ENCODE measurements at regions not wholly inside any gene's neighbourhood (a gene's known extent, or its start where the extent isn't known, plus 50 kb on each side); places are given as distances from the start of the nearest gene placed in this dataset.

DNA sequence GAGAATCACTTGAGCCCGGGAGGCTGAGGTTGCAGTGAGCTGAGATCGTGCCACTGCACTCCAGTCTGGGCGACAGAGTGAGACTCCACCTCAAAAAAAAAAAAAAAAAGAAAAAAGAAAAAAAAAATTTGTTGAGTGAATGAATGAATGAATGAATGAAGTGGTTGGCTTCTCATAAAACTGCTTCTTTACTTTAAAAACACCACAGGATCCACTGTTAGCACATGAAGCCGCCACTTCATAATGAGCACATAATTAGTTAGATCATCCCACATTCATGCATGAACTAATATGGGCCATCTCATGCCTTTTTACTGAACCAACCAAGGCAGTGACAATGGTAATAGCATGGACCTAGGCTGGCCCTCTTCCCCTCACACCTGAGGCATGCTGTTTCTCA, 135.0 kb upstream of the XYLT1 start:
- H3K27me3 ChIP-seq = no peaks in the 10 kb centered on the region
- no peak overlapping the region for H3K27ac ChIP-seq
- DNase-seq = no peak
- H3K9me3 ChIP-seq = no peaks in the 10 kb centered on the region
- no peak for TF ChIP-seq POLR2A (IDR thresholded peaks at IDR 0.05)
- TF ChIP-seq, protein P1, sequence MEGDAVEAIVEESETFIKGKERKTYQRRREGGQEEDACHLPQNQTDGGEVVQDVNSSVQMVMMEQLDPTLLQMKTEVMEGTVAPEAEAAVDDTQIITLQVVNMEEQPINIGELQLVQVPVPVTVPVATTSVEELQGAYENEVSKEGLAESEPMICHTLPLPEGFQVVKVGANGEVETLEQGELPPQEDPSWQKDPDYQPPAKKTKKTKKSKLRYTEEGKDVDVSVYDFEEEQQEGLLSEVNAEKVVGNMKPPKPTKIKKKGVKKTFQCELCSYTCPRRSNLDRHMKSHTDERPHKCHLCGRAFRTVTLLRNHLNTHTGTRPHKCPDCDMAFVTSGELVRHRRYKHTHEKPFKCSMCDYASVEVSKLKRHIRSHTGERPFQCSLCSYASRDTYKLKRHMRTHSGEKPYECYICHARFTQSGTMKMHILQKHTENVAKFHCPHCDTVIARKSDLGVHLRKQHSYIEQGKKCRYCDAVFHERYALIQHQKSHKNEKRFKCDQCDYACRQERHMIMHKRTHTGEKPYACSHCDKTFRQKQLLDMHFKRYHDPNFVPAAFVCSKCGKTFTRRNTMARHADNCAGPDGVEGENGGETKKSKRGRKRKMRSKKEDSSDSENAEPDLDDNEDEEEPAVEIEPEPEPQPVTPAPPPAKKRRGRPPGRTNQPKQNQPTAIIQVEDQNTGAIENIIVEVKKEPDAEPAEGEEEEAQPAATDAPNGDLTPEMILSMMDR (IDR thresholded peaks at IDR 0.05) = no peak
- no peaks in the 10 kb centered on the region for H3K36me3 ChIP-seq
- no peaks in the 10 kb centered on the region for H3K4me1 ChIP-seq
- intact Hi-C loops (cut with DNase I) = no loop called here
- no peak overlapping the region for H3K4me3 ChIP-seq (replicated peaks in 1 of 3)
- 93 to 96% methylated on average over 4 of the region's 4 CpGs for WGBS, 2 donors

DNA sequence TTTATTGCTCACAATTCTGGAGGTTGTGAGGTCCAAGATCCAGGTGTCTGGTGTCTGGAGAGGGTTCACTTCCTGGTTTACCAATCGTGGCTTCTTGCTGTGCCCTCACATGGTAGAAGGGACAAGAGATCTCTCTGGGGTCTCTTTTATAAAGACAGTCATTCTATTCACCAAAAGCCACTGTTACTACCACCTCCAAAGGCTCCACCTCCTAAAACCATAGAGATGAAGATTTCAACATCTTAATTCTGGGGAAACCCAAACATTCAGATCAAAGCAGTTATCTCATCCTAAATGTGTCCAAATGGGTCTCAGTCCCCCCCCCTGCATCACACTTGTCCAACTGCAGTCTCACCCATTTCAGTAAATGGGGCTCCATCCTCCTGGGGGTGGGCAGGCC, 132.9 kb upstream of the XYLT1 start:
- no peaks in the 10 kb centered on the region for H3K4me1 ChIP-seq
- no peak for DNase-seq
- H3K9me3 ChIP-seq = no peaks in the 10 kb centered on the region
- H3K4me3 ChIP-seq (replicated peaks in 1 of 3) = no peak overlapping the region
- no peak overlapping the region for H3K27ac ChIP-seq
- intact Hi-C loops (cut with DNase I) = no loop called here
- WGBS, 2 donors = 47 to 56% methylated on average over 1 of the region's 1 CpG
- no peaks in the 10 kb centered on the region for H3K27me3 ChIP-seq
- H3K36me3 ChIP-seq = no peaks in the 10 kb centered on the region
- TF ChIP-seq, protein P1 (IDR thresholded peaks at IDR 0.05) = no peak
- no peak for TF ChIP-seq POLR2A (IDR thresholded peaks at IDR 0.05)

DNA sequence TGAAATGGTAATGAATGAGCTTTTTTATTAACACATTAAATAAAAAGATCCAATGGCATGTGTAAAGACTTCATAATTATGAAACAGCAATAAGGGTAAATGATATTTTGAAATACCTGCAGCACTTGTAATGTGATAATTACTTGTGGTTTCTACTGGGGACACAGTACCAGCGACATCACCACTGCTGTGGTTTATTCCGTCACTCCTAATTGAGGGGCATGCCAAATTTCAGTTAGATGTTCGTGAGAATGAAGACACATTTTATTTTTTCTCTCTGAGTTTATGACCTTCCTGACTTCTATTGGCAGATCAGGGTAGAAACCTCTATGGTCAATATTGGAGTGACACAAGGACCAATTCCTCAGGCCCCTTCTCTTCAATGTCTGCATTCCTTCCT, 131.9 kb upstream of the XYLT1 start:
- no peaks in the 10 kb centered on the region for H3K4me1 ChIP-seq
- 78 to 81% methylated on average over 3 of the region's 3 CpGs for whole genome bisulfite sequencing, 2 donors
- intact Hi-C loops (cut with DNase I) = no loop called here
- no peak for DNase-seq
- peaks cover 2% of the 10 kb centered on the region for H3K9me3 ChIP-seq
- no peaks in the 10 kb centered on the region for H3K27me3 ChIP-seq
- H3K27ac ChIP-seq = no peak overlapping the region
- no peak overlapping the region for H3K4me3 ChIP-seq (replicated peaks in 1 of 3)
- no peaks in the 10 kb centered on the region for H3K36me3 ChIP-seq
- TF ChIP-seq POLR2A (IDR thresholded peaks at IDR 0.05) = no peak
- TF ChIP-seq, protein P1 (IDR thresholded peaks at IDR 0.05) = no peak

GRCh38 chr16:17598968-17599367, 128.2 kb upstream of the XYLT1 start:
- H3K36me3 ChIP-seq = no peaks in the 10 kb centered on the region
- no peak for TF ChIP-seq POLR2A (IDR thresholded peaks at IDR 0.05)
- TF ChIP-seq, protein P1 (IDR thresholded peaks at IDR 0.05) = no peak
- no peaks in the 10 kb centered on the region for H3K4me1 ChIP-seq
- peaks cover 2% of the 10 kb centered on the region for H3K9me3 ChIP-seq
- WGBS, 2 donors = 95 to 100% methylated on average over 1 of the region's 1 CpG
- no peak for DNase-seq
- no peak overlapping the region for H3K4me3 ChIP-seq (replicated peaks in 1 of 3)
- no peaks in the 10 kb centered on the region for H3K27me3 ChIP-seq
- intact Hi-C loops (cut with DNase I) = no loop called here
- H3K27ac ChIP-seq = no peak overlapping the region

DNA sequence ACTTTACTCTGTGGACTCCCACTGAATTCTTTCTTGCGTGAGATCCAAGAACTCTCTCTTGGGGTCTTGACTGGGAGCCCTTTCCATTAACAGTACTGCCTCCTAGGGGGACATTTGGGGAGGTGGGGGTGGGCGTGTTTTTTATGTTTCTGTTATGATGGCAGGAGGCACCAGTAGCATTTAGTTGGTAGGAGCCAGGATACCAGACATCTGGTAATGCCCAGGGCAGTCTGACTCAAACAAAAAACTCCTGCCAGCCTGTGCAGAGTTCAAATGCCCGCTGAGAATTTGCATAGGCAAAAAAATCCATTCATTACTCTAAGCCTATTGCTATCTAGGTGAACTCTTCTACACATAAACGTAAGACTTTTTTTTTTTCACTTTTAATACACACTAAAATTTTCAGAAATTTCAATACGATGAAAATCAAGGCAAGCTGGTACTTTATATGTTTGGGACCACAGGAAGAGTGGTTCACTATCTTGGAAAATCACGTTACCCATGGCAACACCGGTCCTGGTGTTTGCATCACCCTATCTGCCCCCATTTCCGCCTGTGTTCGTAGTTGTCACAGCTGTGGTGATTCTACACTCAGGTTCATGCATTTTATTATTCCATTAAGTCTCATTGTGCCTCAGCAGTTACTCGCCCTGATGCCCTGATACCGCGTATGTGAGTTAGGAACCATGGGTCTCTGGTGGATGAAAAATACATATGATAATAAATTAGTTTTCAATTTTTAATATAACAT, 121.1 kb upstream of the XYLT1 start:
- H3K4me3 ChIP-seq (replicated peaks in 1 of 3) = no peak overlapping the region
- no peak overlapping the region for H3K27ac ChIP-seq
- TF ChIP-seq, protein P1 (IDR thresholded peaks at IDR 0.05) = no peak
- no peak for TF ChIP-seq POLR2A (IDR thresholded peaks at IDR 0.05)
- intact Hi-C loops (cut with DNase I) = no loop called here
- no peaks in the 10 kb centered on the region for H3K9me3 ChIP-seq
- DNase-seq = peak in 1 of 2 donors; percentile 3
- 81 to 90% methylated on average over 12 of the region's 12 CpGs for WGBS, 2 donors
- H3K4me1 ChIP-seq = no peaks in the 10 kb centered on the region
- H3K36me3 ChIP-seq = no peaks in the 10 kb centered on the region
- H3K27me3 ChIP-seq = no peaks in the 10 kb centered on the region
